GM21619 (cell line): ENCODE measurements at regions not wholly inside any gene's neighbourhood (a gene's known extent, or its start where the extent isn't known, plus 50 kb on each side); places are given as distances from the start of the nearest gene placed in this dataset.
"Not testable (repeated sequence)": the region's sequence is repeated elsewhere in the genome, so short reads cannot be mapped to it uniquely, and the experiment has no call there.

Experiments
- ATAC-seq: cut with Tn5 transposase; IDR thresholded peaks from one replicate; pipeline ENCODE4 v1.9.1; 2021; ENCODE audit not compliant: unreplicated experiment

- ATAC-seq: no peak
These were observed 184.3 kb downstream of the ADRA2A start for GRCh38 chr10:111261081-111261615.

GRCh38 chr10:111265341-111265740 lies 188.5 kb downstream of the ADRA2A start:
- ATAC-seq: no peak

GRCh38 chr10:111266165-111266564 lies 189.3 kb downstream of the ADRA2A start:
- ATAC-seq: no peak

- ATAC-seq: no peak
These were observed 190.8 kb downstream of the ADRA2A start for GRCh38 chr10:111267673-111268072.

GRCh38 chr10:111273235-111273634 lies 196.4 kb downstream of the ADRA2A start:
- no peak for ATAC-seq

GRCh38 chr10:111273635-111274034 lies 196.8 kb downstream of the ADRA2A start:
- no peak for ATAC-seq

GRCh38 chr10:111275091-111275490 lies 198.3 kb downstream of the ADRA2A start:
- no peak for ATAC-seq

- ATAC-seq: no peak
These were observed 200.8 kb downstream of the ADRA2A start for GRCh38 chr10:111277661-111278060.

GRCh38 chr10:111278266-111278665 lies 201.4 kb downstream of the ADRA2A start:
- ATAC-seq: no peak

GRCh38 chr10:111281516-111281915 lies 204.7 kb downstream of the ADRA2A start:
- no peak for ATAC-seq

GRCh38 chr10:111289461-111289860 lies 212.6 kb downstream of the ADRA2A start:
- no peak for ATAC-seq

GRCh38 chr10:111290649-111291048 lies 213.8 kb downstream of the ADRA2A start:
- no peak for ATAC-seq

GRCh38 chr10:111295788-111296187 lies 219.0 kb downstream of the ADRA2A start:
- ATAC-seq: no peak

GRCh38 chr10:111297351-111297848 lies 220.6 kb downstream of the ADRA2A start:
- ATAC-seq: no peak

GRCh38 chr10:111298031-111298430 lies 221.2 kb downstream of the ADRA2A start:
- no peak for ATAC-seq

GRCh38 chr10:111299037-111299436 lies 222.2 kb downstream of the ADRA2A start:
- no peak for ATAC-seq

GRCh38 chr10:111303887-111304286 lies 227.1 kb downstream of the ADRA2A start:
- no peak for ATAC-seq

- no peak for ATAC-seq
These were observed 239.9 kb downstream of the ADRA2A start for GRCh38 chr10:111316722-111317212.

- no peak for ATAC-seq
These were observed 243.0 kb downstream of the ADRA2A start for GRCh38 chr10:111319866-111320265.

- no peak for ATAC-seq
These were observed 246.6 kb downstream of the ADRA2A start for GRCh38 chr10:111323389-111323966.

GRCh38 chr10:111332174-111332573 lies 255.3 kb downstream of the ADRA2A start:
- not testable (repeated sequence) for ATAC-seq

- ATAC-seq: no peak
These were observed 259.0 kb downstream of the ADRA2A start for GRCh38 chr10:111335826-111336225.

- ATAC-seq: no peak
These were observed 261.2 kb downstream of the ADRA2A start for GRCh38 chr10:111338035-111338434.
